PC-9 (cell line): ENCODE measurements at regions not wholly inside any gene's neighbourhood (a gene's known extent, or its start where the extent isn't known, plus 50 kb on each side); places are given as distances from the start of the nearest gene placed in this dataset.
"Not testable (repeated sequence)": the region's sequence is repeated elsewhere in the genome, so short reads cannot be mapped to it uniquely, and the experiment has no call there.

Experiments
- BruUV-seq: library from RNA; stranded (reverse); fragments of 400-500 nt; replicated peaks from 2 replicates; lab custom pipeline; 2021; lab: Mats Ljungman, UMichigan
- CTCF ChIA-PET: fragments of 300-600 bp; sonication (Branson Sonifier 250); formaldehyde crosslinking; loops from one replicate; lab custom pipeline; 2022; ENCODE audit warnings: antibody characterized with exemption; lab: Charles Lee
- POLR2A ChIA-PET: fragments of 300-600 bp; sonication (Branson Sonifier 250); formaldehyde crosslinking; loops from one replicate; lab custom pipeline; 2022; ENCODE audit warnings: antibody characterized with exemption; ENCODE audit not compliant: unreplicated experiment; lab: Charles Lee
- DNase-seq, 2 experiments: peaks; one replicate each; pipeline versions ENCODE4 v3.0.0 to v3.0.0-alpha.2; 2015 to 2022; ENCODE audit warnings: mixed read lengths in 1 of 2
- H2AFZ ChIP-seq: fragments of 200-600 bp; sonication (generic); 2 replicates; pipeline ENCODE4 v1.8.1; 2017; ENCODE audit warnings: antibody characterized with exemption
- H3F3A ChIP-seq: fragments of 200-600 bp; sonication (generic); 2 replicates; pipeline ENCODE4 v1.8.1; 2017; ENCODE audit warnings: antibody characterized with exemption, mild to moderate bottlenecking, low read depth; ENCODE audit not compliant: insufficient read depth
- H3K27ac ChIP-seq: fragments of 200-600 bp; sonication (generic); 2 replicates; pipeline ENCODE4 v1.6.1; 2016; ENCODE audit warnings: mixed run types
- H3K27me3 ChIP-seq: fragments of 200-600 bp; sonication (generic); 2 replicates; pipeline ENCODE4 v1.6.1; 2016; ENCODE audit warnings: low read depth, mixed run types; ENCODE audit not compliant: insufficient read depth
- H3K36me3 ChIP-seq: fragments of 200-600 bp; sonication (generic); 2 replicates; pipeline ENCODE4 v1.6.1; 2016; ENCODE audit warnings: low read depth, mixed run types
- H3K4me1 ChIP-seq: fragments of 200-600 bp; sonication (generic); replicated peaks from 2 replicates; pipeline ENCODE4 v1.6.1; 2016; ENCODE audit warnings: mixed run types; ENCODE audit not compliant: insufficient read depth
- H3K4me2 ChIP-seq: fragments of 200-600 bp; sonication (generic); 2 replicates; pipeline ENCODE4 v1.6.1; 2017; ENCODE audit warnings: mixed run types
- H3K4me3 ChIP-seq: fragments of 200-600 bp; sonication (generic); 2 replicates; pipeline ENCODE4 v1.6.1; 2016; ENCODE audit warnings: mixed run types
- H3K79me2 ChIP-seq: fragments of 200-600 bp; sonication (generic); 2 replicates; pipeline ENCODE4 v1.6.1; 2017; ENCODE audit warnings: low read depth, mixed run types
- H3K9me2 ChIP-seq: fragments of 200-600 bp; sonication (generic); 2 replicates; pipeline ENCODE4 v1.8.1; 2017; ENCODE audit warnings: mild to moderate bottlenecking; ENCODE audit not compliant: insufficient read depth
- H3K9me3 ChIP-seq: fragments of 200-600 bp; sonication (generic); 2 replicates; pipeline ENCODE4 v1.8.1; 2016; ENCODE audit warnings: low read depth; ENCODE audit not compliant: insufficient read depth
- H4K20me1 ChIP-seq: fragments of 200-600 bp; sonication (generic); 2 replicates; pipeline ENCODE4 v1.8.1; 2017; ENCODE audit not compliant: insufficient read depth
- EZH2 ChIP-seq: fragments of 200-600 bp; sonication (generic); IDR thresholded peaks from 2 replicates; pipeline ENCODE4 v1.8.0; 2017; ENCODE audit warnings: antibody characterized with exemption, low read depth
- intact Hi-C: fragments of 100-400 bp; cut with micrococcal nuclease; formaldehyde crosslinking; loops from one replicate; pipeline ENCODE4 v1.10.0; 2022; ENCODE audit not compliant: unreplicated experiment
- TF ChIP-seq, protein P1 (sequence below): fragments of 200-600 bp; sonication (generic); conservative IDR thresholded peaks from 2 replicates; pipeline ENCODE4 v1.6.1; 2017; ENCODE audit warnings: mixed run types, antibody characterized with exemption, mild to moderate bottlenecking, moderate library complexity

DNA sequence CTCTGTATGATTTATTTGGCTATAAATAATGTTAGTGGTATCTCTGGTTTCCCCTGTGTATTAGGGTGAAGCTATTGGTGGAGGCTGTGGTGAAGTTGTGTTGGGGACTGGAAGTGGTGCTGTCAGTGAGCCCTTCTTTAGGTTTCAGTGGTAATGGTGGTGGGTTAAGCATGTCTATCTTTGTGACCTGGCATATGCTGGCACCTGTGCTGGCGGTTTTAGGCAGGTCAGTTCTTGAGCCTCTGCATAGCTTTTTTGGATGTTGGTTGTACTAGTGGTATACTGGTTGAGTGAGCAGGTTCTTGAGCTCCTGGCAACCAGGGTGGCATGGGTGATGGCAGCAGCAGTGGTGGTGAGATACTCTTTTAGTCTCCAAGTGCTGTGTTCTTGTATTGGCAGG is 161.9 kb upstream of the CAND1 start:
- no TSS peak for BruUV-seq

DNA sequence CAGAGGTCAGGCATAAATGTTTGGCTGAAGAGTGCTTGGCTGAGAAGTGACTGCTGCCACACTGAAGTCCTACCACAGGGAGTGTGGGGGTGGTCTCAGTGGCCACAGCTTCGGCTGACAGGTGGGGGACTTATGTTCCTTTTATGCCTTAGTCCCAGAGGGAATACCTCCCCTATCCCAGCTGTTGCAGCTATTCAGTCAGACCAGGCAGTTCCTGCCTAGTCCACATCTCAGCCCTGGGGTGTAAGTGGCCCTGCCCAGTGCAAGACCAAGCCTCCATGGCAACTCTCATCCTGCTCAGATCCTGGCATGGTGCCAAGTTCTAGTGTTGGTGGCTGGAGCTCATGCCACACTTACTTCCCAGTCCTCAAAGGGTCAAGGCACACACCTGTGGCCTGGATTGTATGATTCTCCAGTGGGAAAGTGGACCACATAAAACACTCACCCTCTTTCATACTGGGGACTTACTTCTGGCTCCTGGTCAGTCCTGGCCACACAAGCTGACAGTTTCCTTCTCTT is 161.3 kb upstream of the CAND1 start:
- Histone ChIP-seq H3K27ac (no peak overlapping the region), H3K9me3 (peaks cover 26% of the 10 kb centered on the region), H4K20me1 (no peaks in the 10 kb centered on the region), H3F3A (no peaks in the 10 kb centered on the region), H3K4me3 (no peak overlapping the region), H2AFZ (no peak overlapping the region; the same call in 1 of the 2 replicates), H3K4me2 (no peak overlapping the region), H3K79me2 (no peaks in the 10 kb centered on the region), H3K36me3 (no peaks in the 10 kb centered on the region), H3K9me2 (no peaks in the 10 kb centered on the region), H3K27me3 (no peaks in the 10 kb centered on the region), H3K4me1 (no peaks in the 10 kb centered on the region)
- TF ChIP-seq, protein P1, sequence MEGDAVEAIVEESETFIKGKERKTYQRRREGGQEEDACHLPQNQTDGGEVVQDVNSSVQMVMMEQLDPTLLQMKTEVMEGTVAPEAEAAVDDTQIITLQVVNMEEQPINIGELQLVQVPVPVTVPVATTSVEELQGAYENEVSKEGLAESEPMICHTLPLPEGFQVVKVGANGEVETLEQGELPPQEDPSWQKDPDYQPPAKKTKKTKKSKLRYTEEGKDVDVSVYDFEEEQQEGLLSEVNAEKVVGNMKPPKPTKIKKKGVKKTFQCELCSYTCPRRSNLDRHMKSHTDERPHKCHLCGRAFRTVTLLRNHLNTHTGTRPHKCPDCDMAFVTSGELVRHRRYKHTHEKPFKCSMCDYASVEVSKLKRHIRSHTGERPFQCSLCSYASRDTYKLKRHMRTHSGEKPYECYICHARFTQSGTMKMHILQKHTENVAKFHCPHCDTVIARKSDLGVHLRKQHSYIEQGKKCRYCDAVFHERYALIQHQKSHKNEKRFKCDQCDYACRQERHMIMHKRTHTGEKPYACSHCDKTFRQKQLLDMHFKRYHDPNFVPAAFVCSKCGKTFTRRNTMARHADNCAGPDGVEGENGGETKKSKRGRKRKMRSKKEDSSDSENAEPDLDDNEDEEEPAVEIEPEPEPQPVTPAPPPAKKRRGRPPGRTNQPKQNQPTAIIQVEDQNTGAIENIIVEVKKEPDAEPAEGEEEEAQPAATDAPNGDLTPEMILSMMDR: no peak
- POLR2A ChIA-PET: no interaction called here
- no TSS peak for BruUV-seq
- CTCF ChIA-PET: no interaction called here
- no peak for DNase-seq
- intact Hi-C loops: no loop called here

More for the DNA sequence above, 161.9 kb upstream of the CAND1 start:
- TF ChIP-seq, protein P1: no peak
- TF ChIP-seq EZH2: no peak
- Histone ChIP-seq H3K4me2 (no peak overlapping the region), H3K27ac (no peak overlapping the region), H3K36me3 (no peaks in the 10 kb centered on the region), H3K9me2 (no peaks in the 10 kb centered on the region), H3K4me3 (no peak overlapping the region), H3K79me2 (no peaks in the 10 kb centered on the region), H4K20me1 (no peaks in the 10 kb centered on the region), H3K4me1 (no peaks in the 10 kb centered on the region), H3K9me3 (peaks cover 26% of the 10 kb centered on the region), H2AFZ (no peak overlapping the region), H3K27me3 (no peaks in the 10 kb centered on the region), H3F3A (no peaks in the 10 kb centered on the region)
- ChIA-PET POLR2A (no interaction called here), CTCF (no interaction called here)
- intact Hi-C loops: no loop called here
- DNase-seq: no peak

DNA sequence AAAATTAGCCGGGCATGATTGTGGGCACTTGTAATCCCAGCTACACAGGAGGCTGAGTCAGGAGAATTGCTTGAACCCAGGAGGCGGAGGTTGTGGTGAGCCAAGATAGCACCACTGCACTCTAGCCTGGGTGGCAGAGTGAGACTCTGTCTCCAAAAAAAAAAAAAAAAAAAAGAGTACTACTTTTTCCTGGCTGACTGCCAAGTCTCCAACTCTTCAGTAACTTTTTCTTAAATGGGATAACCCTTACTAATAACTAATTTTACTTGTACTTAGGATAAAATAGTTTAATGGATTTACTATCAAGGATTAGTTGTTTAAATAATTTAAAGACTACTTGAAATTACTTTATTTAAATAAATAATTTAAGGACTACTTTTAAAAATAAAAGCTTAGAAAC is 158.8 kb upstream of the CAND1 start:
- not testable (repeated sequence) for DNase-seq

DNA sequence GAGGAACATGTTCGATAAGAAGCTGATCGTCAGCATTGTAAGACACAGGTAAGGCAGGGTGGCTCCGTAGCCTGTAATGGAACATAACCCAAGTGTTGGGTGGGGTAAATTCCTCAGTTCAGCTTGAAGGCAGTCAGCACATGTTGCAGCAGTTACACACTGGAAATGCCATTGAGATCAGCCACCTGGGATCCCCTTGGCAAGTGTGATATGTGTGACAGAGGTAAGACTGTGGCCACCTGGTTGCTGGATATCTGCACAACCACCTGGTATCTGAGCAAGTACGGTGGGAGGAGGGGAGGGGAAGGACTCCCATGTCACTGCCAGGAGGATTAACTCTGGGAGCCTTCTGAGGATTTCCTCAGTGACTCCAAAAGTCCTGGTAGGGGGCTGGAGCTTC is 158.0 kb upstream of the CAND1 start:
- no peaks in the 10 kb centered on the region for H3K27me3 ChIP-seq
- no peak overlapping the region for H3K4me2 ChIP-seq
- peaks cover 8% of the 10 kb centered on the region for H3K9me3 ChIP-seq
- H3K4me1 ChIP-seq: no peaks in the 10 kb centered on the region
- no TSS peak for BruUV-seq
- TF ChIP-seq, protein P1: no peak
- TF ChIP-seq EZH2: no peak
- H2AFZ ChIP-seq: no peak overlapping the region
- ChIA-PET CTCF (no interaction called here), POLR2A (no interaction called here)
- no peak for DNase-seq
- H3K4me3 ChIP-seq: no peak overlapping the region
- H3F3A ChIP-seq: no peaks in the 10 kb centered on the region
- intact Hi-C loops: no loop called here
- H3K36me3 ChIP-seq: no peaks in the 10 kb centered on the region
- H4K20me1 ChIP-seq: no peaks in the 10 kb centered on the region
- H3K27ac ChIP-seq: no peak overlapping the region
- H3K79me2 ChIP-seq: no peaks in the 10 kb centered on the region
- H3K9me2 ChIP-seq: no peaks in the 10 kb centered on the region

More for the DNA sequence above, 158.8 kb upstream of the CAND1 start:
- H3K36me3 ChIP-seq, BruUV-seq, H3K4me2 ChIP-seq, H3K27ac ChIP-seq, POLR2A ChIA-PET, intact Hi-C loops, H3K4me3 ChIP-seq, H3K79me2 ChIP-seq, CTCF ChIA-PET, H3K27me3 ChIP-seq, H4K20me1 ChIP-seq, H3F3A ChIP-seq, H2AFZ ChIP-seq, H3K9me2 ChIP-seq, H3K4me1 ChIP-seq: not testable (repeated sequence)
- H3K9me3 ChIP-seq: peaks cover 16% of the 10 kb centered on the region
